Natural killer cell treated with Interleukin-12 subunit alpha and Interleukin-12 subunit beta and Interleukin-15 and Interleukin-18, amount 100 ng/mL, for 72 hours (primary cell): ENCODE measurements at regions not wholly inside any gene's neighbourhood (a gene's known extent, or its start where the extent isn't known, plus 50 kb on each side); places are given as distances from the start of the nearest gene placed in this dataset.

Experiments used
- ATAC-seq, 2 donors: fragments of 150-1000 bp; cut with Tn5 transposase in 1 of 2; sonication (Bioruptor Pico), chemical (Tn5 transposase) in 1 of 2; 2 replicates each; pipeline ENCODE4 v1.10.0; 2021
- DNase-seq: peaks from one replicate; pipeline ENCODE4 v3.0.0; 2022; ENCODE audit warnings: low spot score
- H3K27ac Mint-ChIP-seq, 2 donors: 1 replicate in 1 of 2; 2 replicates in 1 of 2; pipeline ENCODE4 v1.8.0; 2022; ENCODE audit warnings: mixed read lengths in 2 of 2, mild to moderate bottlenecking in 1 of 2, moderate library complexity in 1 of 2
- H3K27me3 Mint-ChIP-seq, 2 donors: 1 replicate in 1 of 2; 2 replicates in 1 of 2; pipeline ENCODE4 v1.8.0; 2022; ENCODE audit warnings: mixed read lengths in 2 of 2
- H3K36me3 Mint-ChIP-seq: one replicate; pipeline ENCODE4 v1.8.0; 2022; ENCODE audit warnings: mixed read lengths
- H3K4me1 Mint-ChIP-seq, 2 donors: 1 replicate in 1 of 2; 2 replicates in 1 of 2; pipeline ENCODE4 v1.8.0; 2022; ENCODE audit warnings: low read depth in 2 of 2, mixed read lengths in 2 of 2, mild to moderate bottlenecking in 1 of 2
- H3K4me3 Mint-ChIP-seq: one replicate; pipeline ENCODE4 v1.8.0; 2022; ENCODE audit warnings: mixed read lengths
- H3K9me3 Mint-ChIP-seq: 2 replicates; pipeline ENCODE4 v1.8.0; 2022; ENCODE audit warnings: mixed read lengths

DNA sequence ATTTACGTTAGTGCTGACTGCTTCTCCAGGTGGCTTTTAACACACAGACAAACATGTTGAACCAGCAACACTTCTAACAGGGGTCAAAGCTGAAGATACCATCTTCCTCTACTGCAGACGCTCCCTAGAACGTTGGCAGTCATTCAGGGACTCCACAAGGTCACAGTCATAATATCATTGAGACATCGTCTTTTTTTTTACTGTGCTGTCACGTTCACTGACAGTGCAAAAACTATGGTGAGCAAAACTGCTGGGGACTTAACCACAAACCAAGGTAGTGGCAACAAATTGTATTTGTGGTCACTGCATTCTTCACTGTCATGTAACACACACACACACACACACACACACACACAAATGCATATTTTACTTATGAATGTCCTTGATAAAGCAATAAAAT is 244.9 kb downstream of the CASP12 start:
- ATAC-seq (peak; percentile 90 to 92), DNase-seq (peak; percentile 65)
- peaks cover 0 to 2% of the 10 kb centered on the region in 2 donors for H3K27me3 Mint-ChIP-seq
- peak overlapping the region; percentile 49 to 56 for H3K27ac Mint-ChIP-seq
- H3K36me3 Mint-ChIP-seq: peaks cover 11% of the 10 kb centered on the region
- H3K4me1 Mint-ChIP-seq: peaks cover 22 to 48% of the 10 kb centered on the region in 2 donors
- peak overlapping the region; percentile 69 for H3K4me3 Mint-ChIP-seq
- peaks cover 3% of the 10 kb centered on the region for H3K9me3 Mint-ChIP-seq

GRCh38 chr11:104652996-104653395 is 245.3 kb downstream of the CASP12 start:
- ATAC-seq: no peak
- Mint-ChIP-seq H3K36me3 (peaks cover 11% of the 10 kb centered on the region), H3K4me3 (peak overlapping the region; percentile 69), H3K9me3 (peaks cover 3% of the 10 kb centered on the region), H3K27ac (peak overlapping the region; percentile 49 to 56), H3K27me3 (peaks cover 0 to 2% of the 10 kb centered on the region in 2 donors), H3K4me1 (peaks cover 22 to 48% of the 10 kb centered on the region in 2 donors)
- DNase-seq: no peak

DNA sequence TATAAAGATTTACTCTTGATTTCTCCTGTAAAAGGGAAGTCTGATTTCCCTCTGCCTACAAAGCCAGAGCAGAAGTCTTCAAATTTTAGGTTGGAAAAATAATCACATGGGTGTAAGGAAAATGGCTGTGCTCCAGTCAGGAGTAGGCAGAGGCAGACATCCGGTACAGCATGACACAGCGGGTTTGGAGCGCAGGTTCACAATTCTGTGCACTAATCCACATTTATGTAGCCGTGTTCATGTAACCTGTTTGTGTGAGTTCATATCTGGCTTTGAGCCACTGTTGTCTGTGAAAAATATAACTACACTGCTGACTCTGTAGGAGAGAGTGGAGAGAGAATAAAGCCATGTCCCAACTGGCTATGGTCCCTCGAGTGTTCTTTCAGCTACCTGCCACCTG is 248.0 kb downstream of the CASP12 start:
- Mint-ChIP-seq H3K36me3 (peaks cover 6% of the 10 kb centered on the region), H3K9me3 (peaks cover 3% of the 10 kb centered on the region)
- ATAC-seq: no peak

GRCh38 chr11:104649002-104649401 is 249.3 kb downstream of the CASP12 start:
- DNase-seq (no peak), ATAC-seq (no peak)
- peaks cover 6% of the 10 kb centered on the region for H3K36me3 Mint-ChIP-seq
- H3K4me1 Mint-ChIP-seq: peaks cover 16 to 17% of the 10 kb centered on the region in 2 donors
- H3K4me3 Mint-ChIP-seq: no peak overlapping the region
- H3K9me3 Mint-ChIP-seq: peaks cover 3% of the 10 kb centered on the region
- H3K27ac Mint-ChIP-seq: no peak overlapping the region
- peaks cover 0 to 10% of the 10 kb centered on the region in 2 donors for H3K27me3 Mint-ChIP-seq

More for the DNA sequence above, 248.0 kb downstream of the CASP12 start:
- Mint-ChIP-seq H3K4me1 (peaks cover 22 to 26% of the 10 kb centered on the region in 2 donors), H3K4me3 (no peak overlapping the region), H3K27ac (no peak overlapping the region), H3K27me3 (peaks cover 0 to 10% of the 10 kb centered on the region in 2 donors)
- no peak for DNase-seq

DNA sequence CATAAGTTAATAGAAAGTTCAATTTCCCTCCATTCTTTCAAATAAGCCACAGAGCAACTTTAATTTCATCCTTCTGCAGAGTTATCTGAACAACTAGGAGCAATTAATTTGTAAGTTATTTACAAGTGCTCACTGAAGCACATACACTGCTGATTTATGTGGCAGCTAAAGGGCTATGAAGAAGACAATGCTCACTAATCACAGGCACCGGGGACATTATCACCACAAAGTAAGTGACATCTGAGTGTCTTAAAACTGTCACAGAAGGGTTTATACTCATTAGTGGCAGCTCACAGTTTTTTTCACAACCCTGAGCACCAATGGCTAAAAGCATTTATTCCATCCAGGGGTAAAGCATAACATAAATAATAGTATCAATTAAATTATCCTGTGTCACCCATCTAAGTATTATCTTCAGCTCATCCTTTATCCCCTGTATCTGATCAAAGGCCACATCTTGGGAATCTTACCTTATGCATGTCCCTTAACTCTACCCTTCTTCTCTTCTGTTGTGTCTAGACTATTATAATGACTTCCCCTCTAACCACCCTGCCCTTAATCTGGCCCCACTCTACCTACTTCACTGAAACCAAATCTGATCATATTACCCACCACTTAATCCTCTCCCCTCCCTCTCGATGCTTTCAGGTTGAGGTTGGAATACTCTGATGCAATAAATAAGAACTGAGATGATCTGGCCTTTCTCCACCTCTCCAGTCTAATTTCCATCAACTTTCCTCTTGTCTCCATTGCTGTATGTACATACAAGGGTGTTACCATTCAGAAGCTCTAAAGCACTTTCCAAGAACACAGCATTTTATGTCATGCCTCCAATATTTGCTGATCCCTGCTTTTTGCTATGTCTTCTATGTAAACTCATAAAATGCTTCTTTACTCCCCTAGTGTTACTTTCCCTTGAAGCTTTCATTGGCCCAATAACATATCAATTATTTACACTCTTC is 252.7 kb downstream of the CASP12 start:
- Mint-ChIP-seq H3K4me1 (peaks cover 6 to 7% of the 10 kb centered on the region in 2 donors), H3K4me3 (no peak overlapping the region), H3K36me3 (peaks cover 6% of the 10 kb centered on the region), H3K27ac (no peak overlapping the region), H3K9me3 (peaks cover 5% of the 10 kb centered on the region), H3K27me3 (peaks cover 0 to 10% of the 10 kb centered on the region in 2 donors)
- ATAC-seq (no peak), DNase-seq (no peak)

GRCh38 chr11:104637662-104638170 is 260.5 kb downstream of the CASP12 start:
- no peaks in the 10 kb centered on the region for H3K36me3 Mint-ChIP-seq
- ATAC-seq (no peak), DNase-seq (no peak)
- H3K4me1 Mint-ChIP-seq: no peaks in the 10 kb centered on the region
- H3K4me3 Mint-ChIP-seq: no peak overlapping the region
- H3K27me3 Mint-ChIP-seq: no peaks in the 10 kb centered on the region
- H3K9me3 Mint-ChIP-seq: peaks cover 2% of the 10 kb centered on the region
- no peak overlapping the region for H3K27ac Mint-ChIP-seq

DNA sequence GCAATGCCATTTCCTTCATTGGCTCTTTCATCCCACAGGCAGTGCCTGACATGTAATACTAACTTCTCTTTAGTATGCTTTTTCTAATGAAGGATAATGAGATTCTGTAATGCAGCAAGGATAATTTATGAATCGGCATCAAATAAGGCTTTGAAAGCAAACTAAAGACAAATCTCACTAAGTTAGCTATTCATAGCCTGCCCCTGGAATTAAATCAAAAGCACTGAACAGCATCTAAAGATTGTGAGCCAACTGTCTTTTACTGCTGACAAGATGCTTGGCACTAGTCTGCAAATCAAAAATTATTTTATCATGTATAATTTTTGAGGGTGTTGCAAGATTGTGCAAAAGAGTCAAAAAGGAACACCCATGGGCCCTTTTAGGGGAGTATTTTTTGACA is 265.0 kb downstream of the CASP12 start:
- Mint-ChIP-seq H3K4me3 (no peak overlapping the region), H3K36me3 (no peaks in the 10 kb centered on the region), H3K27me3 (no peaks in the 10 kb centered on the region), H3K9me3 (no peaks in the 10 kb centered on the region), H3K4me1 (no peaks in the 10 kb centered on the region), H3K27ac (no peak overlapping the region)
- DNase-seq (no peak), ATAC-seq (no peak)

DNA sequence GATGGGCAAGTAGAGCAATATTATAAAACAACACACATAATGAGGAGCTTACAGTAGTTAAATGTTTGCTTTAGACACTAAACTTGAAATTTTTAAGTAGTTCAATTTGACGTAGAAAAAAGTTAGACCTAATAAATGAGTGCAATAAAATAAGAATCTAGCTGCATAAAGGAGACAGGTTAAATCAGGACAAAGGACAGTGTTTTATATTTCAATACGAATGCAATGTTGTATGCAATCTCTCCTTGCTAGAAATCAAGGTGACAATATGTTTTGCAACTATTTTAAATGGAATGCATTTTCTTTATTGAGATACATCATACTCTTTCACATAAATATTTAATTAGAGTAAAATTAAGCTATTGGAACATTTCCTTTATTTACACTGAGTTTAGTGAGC is 267.9 kb downstream of the CASP12 start:
- Mint-ChIP-seq H3K4me3 (no peak overlapping the region), H3K27me3 (no peaks in the 10 kb centered on the region), H3K9me3 (no peaks in the 10 kb centered on the region), H3K27ac (no peak overlapping the region), H3K36me3 (no peaks in the 10 kb centered on the region), H3K4me1 (no peaks in the 10 kb centered on the region)
- DNase-seq (no peak), ATAC-seq (no peak)

DNA sequence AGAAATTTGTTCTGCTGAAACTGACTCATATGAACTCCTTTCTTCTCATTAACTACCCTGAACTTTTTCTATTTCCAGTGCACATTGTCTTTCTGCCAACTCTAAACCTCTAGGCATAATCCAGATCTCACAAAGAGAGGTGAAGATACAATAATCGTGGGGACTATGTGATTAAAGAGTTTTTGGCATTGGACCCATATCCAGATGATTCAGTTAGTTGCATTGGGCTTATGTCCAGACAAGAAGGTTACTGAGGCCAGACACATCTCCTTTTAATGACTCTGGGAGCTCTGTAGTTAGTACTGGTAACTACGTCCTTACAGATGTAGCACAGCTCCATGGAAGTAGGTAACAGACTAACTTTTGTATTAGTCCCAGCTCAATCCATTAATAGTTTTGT is 273.0 kb downstream of the CASP12 start:
- no peak overlapping the region for H3K4me3 Mint-ChIP-seq
- peaks cover 0 to 6% of the 10 kb centered on the region in 2 donors for H3K4me1 Mint-ChIP-seq
- H3K27ac Mint-ChIP-seq: no peak overlapping the region
- DNase-seq (no peak), ATAC-seq (no peak)
- peaks cover 0 to 2% of the 10 kb centered on the region in 2 donors for H3K27me3 Mint-ChIP-seq
- H3K9me3 Mint-ChIP-seq: no peaks in the 10 kb centered on the region
- peaks cover 9% of the 10 kb centered on the region for H3K36me3 Mint-ChIP-seq

DNA sequence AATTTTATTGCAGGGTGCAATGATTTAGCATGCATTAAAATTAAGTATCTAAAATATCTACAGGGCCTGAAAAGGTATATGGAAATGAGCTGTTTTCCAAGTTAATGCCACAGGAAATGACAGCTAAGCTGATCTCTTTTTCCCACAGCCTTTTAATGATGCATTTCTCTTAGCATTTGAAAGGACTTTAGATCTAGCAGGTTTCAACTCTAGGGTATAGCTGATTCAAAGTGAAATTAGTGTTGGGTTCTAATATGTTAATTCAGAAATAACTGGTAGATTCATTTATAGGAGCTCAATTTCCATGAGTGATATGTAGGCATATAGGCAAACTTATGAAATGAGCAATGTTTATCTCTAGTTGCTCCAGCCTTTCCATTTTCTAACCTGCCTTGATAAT is 274.2 kb downstream of the CASP12 start:
- ATAC-seq (no peak), DNase-seq (no peak)
- Mint-ChIP-seq H3K4me3 (no peak overlapping the region), H3K4me1 (peaks cover 0 to 6% of the 10 kb centered on the region in 2 donors), H3K9me3 (no peaks in the 10 kb centered on the region), H3K36me3 (peaks cover 9% of the 10 kb centered on the region), H3K27me3 (peaks cover 0 to 2% of the 10 kb centered on the region in 2 donors), H3K27ac (no peak overlapping the region)

- DNase-seq: no peak
- ATAC-seq: no peak
- Mint-ChIP-seq H3K27me3 (peaks cover 0 to 2% of the 10 kb centered on the region in 2 donors), H3K4me3 (no peak overlapping the region), H3K9me3 (no peaks in the 10 kb centered on the region), H3K36me3 (peaks cover 9% of the 10 kb centered on the region), H3K4me1 (peaks cover 0 to 6% of the 10 kb centered on the region in 2 donors), H3K27ac (no peak overlapping the region)
Measured at GRCh38 chr11:104623518-104623917, 274.7 kb downstream of the CASP12 start.

DNA sequence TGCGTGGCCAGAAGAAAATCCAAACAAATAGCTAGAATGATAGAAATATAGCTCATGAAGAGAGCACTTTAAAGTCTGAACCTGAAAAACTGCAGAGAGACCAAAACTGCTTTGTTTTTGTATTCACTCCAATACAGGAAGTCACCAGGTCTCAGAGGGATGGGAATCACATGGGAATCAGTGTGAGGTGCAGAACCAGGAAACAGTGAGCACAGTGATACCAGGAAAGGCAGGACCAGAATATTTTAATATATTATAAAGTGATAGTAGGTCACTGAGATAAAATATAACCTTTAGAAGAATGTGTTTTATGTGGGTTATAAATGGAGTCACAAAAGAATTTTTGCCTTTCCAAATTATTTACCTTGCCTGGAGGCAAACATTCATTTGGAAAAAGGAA is 277.3 kb downstream of the CASP12 start:
- no peak overlapping the region for H3K4me3 Mint-ChIP-seq
- ATAC-seq (no peak), DNase-seq (no peak)
- H3K36me3 Mint-ChIP-seq: peaks cover 21% of the 10 kb centered on the region
- H3K4me1 Mint-ChIP-seq: peaks cover 0 to 6% of the 10 kb centered on the region in 2 donors
- H3K9me3 Mint-ChIP-seq: peaks cover 2% of the 10 kb centered on the region
- peaks cover 0 to 2% of the 10 kb centered on the region in 2 donors for H3K27me3 Mint-ChIP-seq
- no peak overlapping the region for H3K27ac Mint-ChIP-seq

- H3K9me3 Mint-ChIP-seq: peaks cover 2% of the 10 kb centered on the region
- peaks cover 27% of the 10 kb centered on the region for H3K36me3 Mint-ChIP-seq
- H3K27me3 Mint-ChIP-seq: peaks cover 0 to 2% of the 10 kb centered on the region in 2 donors
- no peak overlapping the region for H3K4me3 Mint-ChIP-seq
- ATAC-seq (no peak), DNase-seq (no peak)
- peaks cover 0 to 16% of the 10 kb centered on the region in 2 donors for H3K4me1 Mint-ChIP-seq
- no peak overlapping the region for H3K27ac Mint-ChIP-seq
Measured at GRCh38 chr11:104619751-104620150, 278.5 kb downstream of the CASP12 start.

GRCh38 chr11:104618954-104619353 is 279.3 kb downstream of the CASP12 start:
- Mint-ChIP-seq H3K4me1 (peaks cover 0 to 15% of the 10 kb centered on the region in 2 donors), H3K9me3 (peaks cover 2% of the 10 kb centered on the region), H3K27ac (no peak overlapping the region), H3K4me3 (no peak overlapping the region), H3K27me3 (peaks cover 0 to 2% of the 10 kb centered on the region in 2 donors), H3K36me3 (peaks cover 27% of the 10 kb centered on the region)
- ATAC-seq (no peak), DNase-seq (no peak)
